Skeletal muscle tissue (tissue), 3 donors: ENCODE measurements at regions not wholly inside any gene's neighbourhood (a gene's known extent, or its start where the extent isn't known, plus 50 kb on each side); places are given as distances from the start of the nearest gene placed in this dataset.

Experiments used
- H3K27ac ChIP-seq: one replicate; pipeline ENCODE4 v1.7.0; 2013; ENCODE audit warnings: mild to moderate bottlenecking, low read depth, low read length, inconsistent platforms
- H3K27me3 ChIP-seq, 3 donors: one replicate each; pipeline ENCODE4 v1.7.0; 2013; ENCODE audit warnings: low read length in 3 of 3; ENCODE audit not compliant: control insufficient read depth in 3 of 3, insufficient read depth in 3 of 3
- H3K36me3 ChIP-seq, 3 donors: one replicate each; pipeline ENCODE4 v1.7.0; 2013; ENCODE audit warnings: low read length in 3 of 3; ENCODE audit not compliant: control insufficient read depth in 3 of 3, insufficient read depth in 3 of 3
- H3K4me1 ChIP-seq, 3 donors: one replicate each; pipeline ENCODE4 v1.7.0; 2013; ENCODE audit warnings: low read length in 3 of 3, mild to moderate bottlenecking in 3 of 3; ENCODE audit not compliant: control insufficient read depth in 3 of 3, insufficient read depth in 3 of 3
- H3K4me3 ChIP-seq, 3 donors: one replicate each; pipeline ENCODE4 v1.7.0; 2013; ENCODE audit warnings: low read length in 3 of 3
- H3K9ac ChIP-seq, 3 donors: one replicate each; pipeline ENCODE4 v1.7.0; 2013; ENCODE audit warnings: low read length in 3 of 3, mild to moderate bottlenecking in 3 of 3, moderate library complexity in 2 of 3, low read depth in 1 of 3
- H3K9me3 ChIP-seq, 3 donors: one replicate each; pipeline ENCODE4 v1.7.0; 2013; ENCODE audit warnings: low read length in 3 of 3; ENCODE audit not compliant: control insufficient read depth in 3 of 3
- donor health status: Osteomylitis.

DNA sequence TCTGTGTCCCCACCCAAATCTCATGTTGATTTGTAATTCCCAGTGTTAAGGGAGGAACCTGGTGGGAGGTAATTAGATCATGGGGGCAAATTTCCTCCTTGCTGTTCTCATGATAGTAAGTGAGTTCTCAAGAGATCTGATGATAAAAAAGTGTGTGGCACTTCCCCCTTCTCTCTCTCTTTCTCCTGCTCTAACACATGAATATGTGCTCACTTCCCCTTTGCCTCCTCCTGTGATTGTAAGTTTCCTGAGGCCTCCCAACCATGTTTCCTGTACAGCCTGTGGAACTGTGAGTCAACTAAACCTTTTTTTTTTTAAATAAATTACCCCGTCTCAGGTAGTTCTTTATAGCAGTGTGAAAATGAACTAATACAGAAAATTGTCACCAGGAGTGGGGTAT lies 380.0 kb downstream of the MEIS1 start:
- Histone ChIP-seq H3K27me3 (no peaks in the 10 kb centered on the region), H3K4me3 (no peak overlapping the region), H3K36me3 (no peaks in the 10 kb centered on the region), H3K4me1 (no peaks in the 10 kb centered on the region), H3K27ac (no peak overlapping the region), H3K9ac (no peak overlapping the region), H3K9me3 (peaks cover 0 to 5% (median 3%) of the 10 kb centered on the region in 3 donors)

DNA sequence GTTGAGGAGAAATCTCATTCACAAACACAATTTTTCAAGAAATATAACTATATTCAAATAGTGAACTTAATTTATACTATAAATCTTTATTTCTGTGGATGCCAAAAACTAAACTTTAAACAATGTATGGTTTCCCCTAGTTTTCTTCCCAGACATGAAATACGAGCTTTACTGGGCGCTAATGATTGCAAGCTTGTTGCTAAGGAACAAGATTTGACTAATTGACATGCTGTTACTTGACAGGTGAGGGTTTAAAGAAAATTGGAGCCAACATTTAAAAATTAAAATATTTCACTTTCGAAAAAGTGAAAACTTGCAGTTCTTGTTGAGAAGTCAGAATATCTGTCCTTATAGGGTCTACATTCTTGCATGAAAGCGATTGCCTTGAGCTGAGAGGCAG lies 381.0 kb downstream of the MEIS1 start:
- no peak overlapping the region for H3K4me3 ChIP-seq
- no peaks in the 10 kb centered on the region for H3K27me3 ChIP-seq
- no peak overlapping the region for H3K27ac ChIP-seq
- H3K36me3 ChIP-seq: no peaks in the 10 kb centered on the region
- no peak overlapping the region for H3K9ac ChIP-seq
- no peaks in the 10 kb centered on the region for H3K4me1 ChIP-seq
- H3K9me3 ChIP-seq: peaks cover 3 to 5% (median 4%) of the 10 kb centered on the region in 3 donors

DNA sequence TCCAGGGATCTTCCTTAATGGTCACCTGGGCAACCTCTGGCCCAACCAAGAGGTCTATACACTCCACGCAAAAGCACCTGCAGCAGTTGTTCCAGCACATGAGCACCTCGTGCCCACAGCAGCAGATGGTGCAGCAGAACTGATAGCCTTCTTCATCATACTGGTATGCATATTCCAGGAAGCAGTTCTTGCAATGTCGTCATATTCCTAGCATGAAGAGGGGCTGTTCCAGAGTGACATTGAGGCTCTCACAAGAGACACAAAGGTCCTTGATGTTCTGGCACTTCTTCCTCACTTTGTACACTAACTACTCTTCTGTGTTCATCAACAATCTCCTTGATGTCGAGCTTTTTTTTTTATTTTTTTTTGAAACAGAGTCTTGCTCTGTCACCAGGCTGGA lies 386.2 kb downstream of the MEIS1 start:
- H3K9me3 ChIP-seq: peaks cover 2 to 4% (median 3%) of the 10 kb centered on the region in 3 donors
- no peaks in the 10 kb centered on the region for H3K27me3 ChIP-seq
- no peaks in the 10 kb centered on the region for H3K4me1 ChIP-seq
- H3K4me3 ChIP-seq: no peak overlapping the region
- no peaks in the 10 kb centered on the region for H3K36me3 ChIP-seq
- H3K9ac ChIP-seq: no peak overlapping the region
- no peak overlapping the region for H3K27ac ChIP-seq

DNA sequence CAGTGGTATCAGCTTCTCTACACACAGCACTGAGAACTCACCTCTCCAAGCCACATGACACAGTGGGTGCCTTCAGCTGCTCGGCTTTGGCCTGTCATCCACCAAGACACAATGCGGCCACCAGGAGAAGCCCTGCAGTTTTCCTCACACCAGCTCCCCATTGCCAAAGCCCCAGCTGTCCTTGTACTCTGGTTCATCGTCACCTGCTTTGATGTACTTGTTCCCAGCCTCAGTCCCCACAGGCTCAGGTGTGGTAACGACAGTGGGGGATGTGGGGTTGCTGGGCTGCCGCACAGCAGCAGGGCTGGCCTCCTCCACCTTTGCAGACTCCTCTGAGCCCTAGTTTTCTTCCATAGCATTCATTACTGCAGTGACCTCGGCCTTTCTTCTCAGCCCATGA lies 387.3 kb downstream of the MEIS1 start:
- Histone ChIP-seq H3K9me3 (peaks cover 2 to 4% (median 3%) of the 10 kb centered on the region in 3 donors), H3K9ac (no peak overlapping the region), H3K36me3 (no peaks in the 10 kb centered on the region), H3K4me3 (no peak overlapping the region), H3K27me3 (no peaks in the 10 kb centered on the region), H3K27ac (no peak overlapping the region), H3K4me1 (no peaks in the 10 kb centered on the region)

- Histone ChIP-seq H3K9ac (no peak overlapping the region), H3K27ac (no peak overlapping the region), H3K36me3 (no peaks in the 10 kb centered on the region), H3K27me3 (no peaks in the 10 kb centered on the region), H3K9me3 (peaks cover 0 to 4% (median 0%) of the 10 kb centered on the region in 3 donors), H3K4me1 (no peaks in the 10 kb centered on the region), H3K4me3 (no peak overlapping the region)
Measured at GRCh38 chr2:66824926-66825325, 390.0 kb downstream of the MEIS1 start.

GRCh38 chr2:66827851-66828250 lies 392.9 kb downstream of the MEIS1 start:
- Histone ChIP-seq H3K4me3 (no peak overlapping the region), H3K9ac (no peak overlapping the region), H3K27me3 (no peaks in the 10 kb centered on the region), H3K9me3 (no peaks in the 10 kb centered on the region), H3K4me1 (no peaks in the 10 kb centered on the region), H3K27ac (no peak overlapping the region), H3K36me3 (no peaks in the 10 kb centered on the region)

DNA sequence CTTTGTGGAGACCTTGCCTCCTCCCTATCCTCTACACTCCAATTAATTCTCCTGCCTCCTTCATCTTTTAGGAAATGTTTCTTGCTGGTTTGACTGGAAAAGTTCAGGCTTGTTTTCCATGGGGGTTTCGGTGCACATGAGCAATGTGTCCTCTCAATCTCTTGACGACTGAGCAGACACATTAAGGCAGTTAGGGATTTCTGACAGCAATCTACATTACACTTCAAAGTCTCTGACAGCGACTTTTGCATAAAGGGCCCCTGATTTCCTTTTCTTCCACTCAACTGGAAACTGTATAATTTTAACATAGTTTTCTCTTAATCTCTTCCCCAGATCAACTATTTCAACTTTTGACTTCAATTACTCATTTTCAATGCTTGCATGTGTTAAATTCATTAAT lies 394.0 kb downstream of the MEIS1 start:
- no peak overlapping the region for H3K9ac ChIP-seq
- H3K27ac ChIP-seq: no peak overlapping the region
- H3K4me3 ChIP-seq: no peak overlapping the region
- H3K4me1 ChIP-seq: no peaks in the 10 kb centered on the region
- H3K36me3 ChIP-seq: no peaks in the 10 kb centered on the region
- no peaks in the 10 kb centered on the region for H3K9me3 ChIP-seq
- H3K27me3 ChIP-seq: no peaks in the 10 kb centered on the region

GRCh38 chr2:66830881-66831280 lies 396.0 kb downstream of the MEIS1 start:
- no peaks in the 10 kb centered on the region for H3K27me3 ChIP-seq
- no peak overlapping the region for H3K9ac ChIP-seq
- H3K36me3 ChIP-seq: no peaks in the 10 kb centered on the region
- H3K9me3 ChIP-seq: no peaks in the 10 kb centered on the region
- H3K4me1 ChIP-seq: no peaks in the 10 kb centered on the region
- H3K27ac ChIP-seq: no peak overlapping the region
- no peak overlapping the region for H3K4me3 ChIP-seq

DNA sequence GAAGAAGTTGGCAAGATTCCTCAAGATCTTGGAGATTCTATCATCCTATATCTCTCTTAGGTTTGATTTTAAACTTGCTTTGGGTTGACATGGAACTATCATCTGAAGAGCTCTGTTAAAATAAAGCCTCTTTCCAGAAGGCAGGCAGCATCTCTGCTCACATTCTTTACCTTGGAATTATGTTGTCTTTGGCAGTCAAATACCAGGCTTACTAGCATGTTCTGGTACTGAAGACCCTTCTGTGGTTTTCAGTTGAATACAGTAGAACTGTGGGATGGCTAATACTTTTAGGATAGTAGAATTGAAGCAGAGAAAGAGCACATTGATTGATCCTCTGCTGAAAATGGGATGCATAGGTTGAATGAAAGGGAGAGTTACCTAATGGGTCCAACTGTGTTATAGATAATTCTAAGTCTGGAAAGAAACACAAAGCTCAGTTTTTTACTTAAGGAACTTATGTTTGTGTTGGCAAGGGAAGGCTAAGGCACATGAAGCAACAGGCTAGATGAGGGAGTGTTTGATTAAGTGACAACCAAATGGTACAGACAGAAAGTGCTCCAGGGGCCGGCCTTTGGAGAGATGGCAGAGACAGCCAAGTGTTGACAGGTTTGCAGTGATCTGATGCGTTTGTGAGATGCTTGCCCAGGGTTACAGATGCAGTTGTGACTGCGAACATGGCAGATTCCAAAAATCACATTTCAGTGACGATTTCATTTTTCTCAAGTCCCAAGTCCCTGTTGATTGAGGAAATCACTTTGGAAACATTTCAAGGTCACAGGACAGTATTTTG lies 397.9 kb downstream of the MEIS1 start:
- no peak overlapping the region for H3K27ac ChIP-seq
- H3K4me1 ChIP-seq: no peaks in the 10 kb centered on the region
- H3K9me3 ChIP-seq: no peaks in the 10 kb centered on the region
- no peak overlapping the region for H3K9ac ChIP-seq
- H3K4me3 ChIP-seq: no peak overlapping the region
- H3K36me3 ChIP-seq: no peaks in the 10 kb centered on the region
- H3K27me3 ChIP-seq: no peaks in the 10 kb centered on the region

- Histone ChIP-seq H3K27me3 (no peaks in the 10 kb centered on the region), H3K4me1 (no peaks in the 10 kb centered on the region), H3K9ac (no peak overlapping the region), H3K36me3 (no peaks in the 10 kb centered on the region), H3K27ac (no peak overlapping the region), H3K9me3 (no peaks in the 10 kb centered on the region), H3K4me3 (no peak overlapping the region)
Measured at GRCh38 chr2:66834859-66835258, 399.9 kb downstream of the MEIS1 start.
